GM19468 (cell line): ENCODE measurements at regions not wholly inside any gene's neighbourhood (a gene's known extent, or its start where the extent isn't known, plus 50 kb on each side); places are given as distances from the start of the nearest gene placed in this dataset.

Experiments used
- ATAC-seq: cut with Tn5 transposase; IDR thresholded peaks from one replicate; pipeline ENCODE4 v1.9.1; 2021; ENCODE audit warnings: mild to moderate bottlenecking, moderate library complexity, moderate number of reproducible peaks; ENCODE audit not compliant: unreplicated experiment; ENCODE audit errors: extremely low read depth

- no peak for ATAC-seq
These were observed 164.5 kb upstream of the MOCS1 start for GRCh38 chr6:40098774-40099173.

- no peak for ATAC-seq
These were observed 163.3 kb upstream of the MOCS1 start for GRCh38 chr6:40097590-40097989.

- ATAC-seq = no peak
These were observed 149.1 kb upstream of the MOCS1 start for GRCh38 chr6:40083141-40083920.

- no peak for ATAC-seq
These were observed 148.2 kb upstream of the MOCS1 start for GRCh38 chr6:40082278-40083043.

GRCh38 chr6:40077736-40078135 is 143.5 kb upstream of the MOCS1 start:
- no peak for ATAC-seq

GRCh38 chr6:40077315-40077714 is 143.1 kb upstream of the MOCS1 start:
- ATAC-seq = no peak

- ATAC-seq = no peak
These were observed 140.9 kb upstream of the MOCS1 start for GRCh38 chr6:40075056-40075590.

GRCh38 chr6:40074306-40075055 is 140.2 kb upstream of the MOCS1 start:
- no peak for ATAC-seq

GRCh38 chr6:40066372-40066771 is 132.1 kb upstream of the MOCS1 start:
- ATAC-seq = no peak

GRCh38 chr6:40056865-40057264 is 122.6 kb upstream of the MOCS1 start:
- no peak for ATAC-seq

- ATAC-seq = no peak
These were observed 120.3 kb upstream of the MOCS1 start for GRCh38 chr6:40054602-40055001.

GRCh38 chr6:40054186-40054585 is 119.9 kb upstream of the MOCS1 start:
- ATAC-seq = no peak

- no peak for ATAC-seq
These were observed 114.9 kb upstream of the MOCS1 start for GRCh38 chr6:40049128-40049527.

- no peak for ATAC-seq
These were observed 109.9 kb upstream of the MOCS1 start for GRCh38 chr6:40044196-40044595.

GRCh38 chr6:40042232-40042631 is 108.0 kb upstream of the MOCS1 start:
- ATAC-seq = no peak

- no peak for ATAC-seq
These were observed 104.8 kb upstream of the MOCS1 start for GRCh38 chr6:40039042-40039441.

GRCh38 chr6:40038626-40039025 is 104.4 kb upstream of the MOCS1 start:
- no peak for ATAC-seq

GRCh38 chr6:40037271-40037670 is 103.0 kb upstream of the MOCS1 start:
- ATAC-seq = no peak

GRCh38 chr6:40036186-40036585 is 101.9 kb upstream of the MOCS1 start:
- ATAC-seq = no peak

- ATAC-seq = no peak
These were observed 94.2 kb upstream of the MOCS1 start for GRCh38 chr6:40028449-40028848.

- ATAC-seq = no peak
These were observed 88.6 kb upstream of the MOCS1 start for GRCh38 chr6:40022867-40023266.
